Neural progenitor cell (in vitro differentiated cells): ENCODE measurements at regions not wholly inside any gene's neighbourhood (a gene's known extent, or its start where the extent isn't known, plus 50 kb on each side); places are given as distances from the start of the nearest gene placed in this dataset.

Experiments used
- DNase-seq: peaks from one replicate; pipeline ENCODE4 v3.0.0-alpha.2; 2016; ENCODE audit warnings: low spot score
- H2AFZ ChIP-seq: fragments of 200-600 bp; sonication (generic); replicated peaks from 2 replicates; pipeline ENCODE4 v1.6.1; 2016; ENCODE audit warnings: antibody characterized with exemption
- H3F3A ChIP-seq: fragments of 200-600 bp; sonication (generic); 2 replicates; pipeline ENCODE4 v1.6.1; 2016; ENCODE audit warnings: antibody characterized with exemption, low read depth
- H3K27ac ChIP-seq: fragments of 200-600 bp; sonication (generic); 2 replicates; pipeline ENCODE4 v1.5.1; 2016; ENCODE audit warnings: mild to moderate bottlenecking
- H3K27me3 ChIP-seq: fragments of 200-600 bp; sonication (generic); 2 replicates; pipeline ENCODE4 v1.6.1; 2016; ENCODE audit warnings: mild to moderate bottlenecking, moderate library complexity
- H3K36me3 ChIP-seq: fragments of 200-600 bp; sonication (generic); 2 replicates; pipeline ENCODE4 v1.5.1; 2016
- H3K4me1 ChIP-seq: fragments of 200-600 bp; sonication (generic); 2 replicates; pipeline ENCODE4 v1.6.1; 2016; ENCODE audit warnings: mixed run types
- H3K4me2 ChIP-seq: fragments of 200-600 bp; sonication (generic); 2 replicates; pipeline ENCODE4 v1.6.1; 2016
- H3K4me3 ChIP-seq: fragments of 200-600 bp; sonication (generic); 2 replicates; pipeline ENCODE4 v1.5.1; 2016
- H3K79me2 ChIP-seq: fragments of 200-600 bp; sonication (generic); 2 replicates; pipeline ENCODE4 v1.6.1; 2016; ENCODE audit warnings: low read depth
- H3K9ac ChIP-seq: fragments of 200-600 bp; sonication (generic); 2 replicates; pipeline ENCODE4 v1.6.1; 2016
- H3K9me3 ChIP-seq: fragments of 200-600 bp; sonication (generic); 2 replicates; pipeline ENCODE4 v1.5.1; 2016; ENCODE audit warnings: low read depth
- H4K20me1 ChIP-seq: fragments of 200-600 bp; sonication (generic); 2 replicates; pipeline ENCODE4 v1.6.1; 2016; ENCODE audit warnings: low read depth
- H3K27ac Mint-ChIP-seq: 3 replicates; pipeline ENCODE4 v1.8.0; 2021; ENCODE audit warnings: mixed read lengths
- H3K27me3 Mint-ChIP-seq: 2 replicates; pipeline ENCODE4 v1.8.0; 2022; ENCODE audit warnings: low read depth, mild to moderate bottlenecking, inconsistent platforms, moderate library complexity, mixed read lengths; ENCODE audit not compliant: insufficient read depth
- H3K36me3 Mint-ChIP-seq: 3 replicates; pipeline ENCODE4 v1.8.0; 2021; ENCODE audit warnings: mixed read lengths
- H3K4me1 Mint-ChIP-seq: 3 replicates; pipeline ENCODE4 v1.8.0; 2021; ENCODE audit warnings: mixed read lengths
- H3K4me3 Mint-ChIP-seq: 3 replicates; pipeline ENCODE4 v1.8.0; 2021; ENCODE audit warnings: mild to moderate bottlenecking, moderate library complexity, mixed read lengths
- H3K9me3 Mint-ChIP-seq: 3 replicates; pipeline ENCODE4 v1.8.0; 2020; ENCODE audit warnings: mixed read lengths
- CTCF ChIP-seq: fragments of 200-600 bp; sonication (generic); IDR thresholded peaks from 2 replicates; pipeline ENCODE4 v1.5.1; 2017; ENCODE audit warnings: antibody characterized with exemption, mild to moderate bottlenecking
- EZH2 ChIP-seq: fragments of 200-600 bp; sonication (generic); IDR thresholded peaks from 2 replicates; pipeline ENCODE4 v1.6.1; 2017; ENCODE audit warnings: antibody characterized with exemption, mild to moderate bottlenecking, moderate library complexity
- EZH2phosphoT487 ChIP-seq: fragments of 200-600 bp; sonication (generic); IDR thresholded peaks from 2 replicates; pipeline ENCODE4 v1.6.1; 2017; ENCODE audit warnings: antibody characterized with exemption

DNA sequence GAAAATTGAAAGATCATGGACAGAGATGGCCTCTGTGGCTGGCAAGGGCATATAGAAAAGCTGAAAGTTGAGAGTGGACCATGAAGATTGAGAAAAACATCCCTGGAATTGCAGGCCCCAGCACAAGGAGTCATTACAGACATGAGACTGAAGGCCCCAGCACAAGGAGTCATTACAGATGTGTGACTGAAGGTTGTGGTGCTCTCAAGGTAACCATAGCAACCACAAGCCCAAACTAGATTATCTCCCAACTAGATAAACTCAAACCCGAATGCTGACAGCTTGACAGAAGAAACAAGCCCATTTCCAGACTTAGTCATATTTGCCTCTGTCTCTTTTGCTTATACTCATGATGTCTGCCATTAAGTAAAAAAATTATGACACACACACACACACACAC lies 1252.1 kb upstream of the ADGRL4 start:
- Histone ChIP-seq H3K36me3 (no peaks in the 10 kb centered on the region), H3K27ac (no peak overlapping the region), H3K4me3 (no peak overlapping the region), H4K20me1 (no peaks in the 10 kb centered on the region), H3K4me2 (no peak overlapping the region), H3K27me3 (no peaks in the 10 kb centered on the region), H2AFZ (no peak overlapping the region), H3K4me1 (no peaks in the 10 kb centered on the region), H3F3A (no peaks in the 10 kb centered on the region), H3K79me2 (no peaks in the 10 kb centered on the region), H3K9ac (no peak overlapping the region), H3K9me3 (peaks cover 6% of the 10 kb centered on the region)
- H3K9me3 Mint-ChIP-seq: peaks cover 15% of the 10 kb centered on the region
- H3K36me3 Mint-ChIP-seq: peaks cover 2% of the 10 kb centered on the region
- TF ChIP-seq EZH2phosphoT487 (no peak), EZH2 (no peak), CTCF (no peak)
- H3K4me3 Mint-ChIP-seq: no peak overlapping the region
- no peak for DNase-seq
- no peaks in the 10 kb centered on the region for H3K27me3 Mint-ChIP-seq
- peaks cover 4% of the 10 kb centered on the region for H3K4me1 Mint-ChIP-seq
- no peak overlapping the region for H3K27ac Mint-ChIP-seq

GRCh38 chr1:80251591-80251990 lies 1245.1 kb upstream of the ADGRL4 start:
- Mint-ChIP-seq H3K36me3 (no peaks in the 10 kb centered on the region), H3K27ac (no peak overlapping the region)
- no peaks in the 10 kb centered on the region for H3K36me3 ChIP-seq

GRCh38 chr1:80251171-80251570 lies 1244.6 kb upstream of the ADGRL4 start:
- no peaks in the 10 kb centered on the region for H3K9me3 ChIP-seq
- H3K36me3 ChIP-seq: no peaks in the 10 kb centered on the region
- no peak for DNase-seq
- Mint-ChIP-seq H3K4me3 (no peak overlapping the region), H3K27ac (no peak overlapping the region), H3K27me3 (no peaks in the 10 kb centered on the region), H3K9me3 (peaks cover 4% of the 10 kb centered on the region), H3K36me3 (no peaks in the 10 kb centered on the region), H3K4me1 (no peaks in the 10 kb centered on the region)
- no peak overlapping the region for H3K27ac ChIP-seq
- H3K4me3 ChIP-seq: no peak overlapping the region
- H3K4me1 ChIP-seq: no peaks in the 10 kb centered on the region
- H2AFZ ChIP-seq: no peak overlapping the region
- no peaks in the 10 kb centered on the region for H3K79me2 ChIP-seq
- no peaks in the 10 kb centered on the region for H3K27me3 ChIP-seq
- H4K20me1 ChIP-seq: no peaks in the 10 kb centered on the region
- no peak overlapping the region for H3K9ac ChIP-seq
- H3K4me2 ChIP-seq: no peak overlapping the region
- TF ChIP-seq CTCF (no peak), EZH2 (no peak), EZH2phosphoT487 (no peak)
- H3F3A ChIP-seq: no peaks in the 10 kb centered on the region

More at GRCh38 chr1:80251591-80251990, 1245.1 kb upstream of the ADGRL4 start:
- no peak overlapping the region for H3K4me3 ChIP-seq
- no peaks in the 10 kb centered on the region for H3K4me1 ChIP-seq
- no peaks in the 10 kb centered on the region for H3F3A ChIP-seq
- no peaks in the 10 kb centered on the region for H3K9me3 ChIP-seq
- no peak overlapping the region for H3K4me2 ChIP-seq
- Mint-ChIP-seq H3K27me3 (no peaks in the 10 kb centered on the region), H3K4me3 (no peak overlapping the region), H3K4me1 (no peaks in the 10 kb centered on the region), H3K9me3 (peaks cover 4% of the 10 kb centered on the region)
- H3K27ac ChIP-seq: no peak overlapping the region
- DNase-seq: no peak
- H3K79me2 ChIP-seq: no peaks in the 10 kb centered on the region
- no peaks in the 10 kb centered on the region for H4K20me1 ChIP-seq
- no peaks in the 10 kb centered on the region for H3K27me3 ChIP-seq
- no peak for TF ChIP-seq EZH2
- TF ChIP-seq EZH2phosphoT487: no peak
- TF ChIP-seq CTCF: no peak
- H2AFZ ChIP-seq: no peak overlapping the region
- H3K9ac ChIP-seq: no peak overlapping the region
